Bronchial epithelial cell (primary cell): ENCODE measurements at regions not wholly inside any gene's neighbourhood (a gene's known extent, or its start where the extent isn't known, plus 50 kb on each side); places are given as distances from the start of the nearest gene placed in this dataset.

Experiments used
- DNase-seq: peaks from one replicate; pipeline ENCODE4 v3.0.0-alpha.2; 2010; ENCODE audit warnings: low read depth
- FAIRE-seq: peaks from 2 replicates; lab custom pipeline; 2011; peaks lifted over from hg19 to GRCh38; lab: Jason Lieb, UNC
- H3K27me3 ChIP-seq: 2 replicates; pipeline ENCODE4 v1.5.1; 2011; ENCODE audit warnings: low read length; ENCODE audit not compliant: control insufficient read depth, insufficient read depth
- H3K36me3 ChIP-seq: 2 replicates; pipeline ENCODE4 v1.5.1; 2011; ENCODE audit warnings: low read length; ENCODE audit not compliant: control insufficient read depth, insufficient read depth
- H3K4me3 ChIP-seq: 2 replicates; pipeline ENCODE4 v1.5.1; 2011; ENCODE audit warnings: mild to moderate bottlenecking, low read depth, low read length, control low read depth
- CTCF ChIP-seq: IDR thresholded peaks from 2 replicates; pipeline ENCODE4 v1.5.1; 2011; ENCODE audit warnings: mild to moderate bottlenecking, moderate library complexity, low read length, control low read depth, inconsistent platforms; ENCODE audit not compliant: insufficient read depth, severe bottlenecking

GRCh38 chr15:26394801-26395200 is 378.1 kb downstream of the GABRB3 start:
- no peak for TF ChIP-seq CTCF
- FAIRE-seq (no peak), DNase-seq (no peak)
- Histone ChIP-seq H3K27me3 (no peaks in the 10 kb centered on the region), H3K4me3 (no peak overlapping the region), H3K36me3 (no peaks in the 10 kb centered on the region)

GRCh38 chr15:26392956-26393355 is 379.9 kb downstream of the GABRB3 start:
- Histone ChIP-seq H3K27me3 (no peaks in the 10 kb centered on the region), H3K36me3 (no peaks in the 10 kb centered on the region), H3K4me3 (no peak overlapping the region)
- TF ChIP-seq CTCF, result no peak
- DNase-seq, result no peak
- FAIRE-seq, result no peak

- DNase-seq (no peak), FAIRE-seq (no peak)
- H3K36me3 ChIP-seq, result no peaks in the 10 kb centered on the region
- H3K4me3 ChIP-seq, result no peak overlapping the region
- TF ChIP-seq CTCF, result no peak
- no peaks in the 10 kb centered on the region for H3K27me3 ChIP-seq
Measured at GRCh38 chr15:26391567-26392194, 381.2 kb downstream of the GABRB3 start.

GRCh38 chr15:26382444-26383072 is 390.3 kb downstream of the GABRB3 start:
- FAIRE-seq, result no peak
- DNase-seq, result no peak
- H3K27me3 ChIP-seq, result no peaks in the 10 kb centered on the region
- TF ChIP-seq CTCF, result no peak
- no peaks in the 10 kb centered on the region for H3K36me3 ChIP-seq
- no peak overlapping the region for H3K4me3 ChIP-seq

- H3K36me3 ChIP-seq, result no peaks in the 10 kb centered on the region
- no peak for FAIRE-seq
Measured at GRCh38 chr15:26378304-26378703, 394.6 kb downstream of the GABRB3 start.

More at GRCh38 chr15:26378304-26378703, 394.6 kb downstream of the GABRB3 start:
- Histone ChIP-seq H3K27me3 (no peaks in the 10 kb centered on the region), H3K4me3 (no peak overlapping the region)
- TF ChIP-seq CTCF, result no peak
- no peak for DNase-seq
